Activated CD4-positive, alpha-beta T cell treated with anti-CD3 and anti-CD28 coated beads, Interleukin-2, amount 50 U/mL, for 48 hours (primary cell): ENCODE measurements at regions not wholly inside any gene's neighbourhood (a gene's known extent, or its start where the extent isn't known, plus 50 kb on each side); places are given as distances from the start of the nearest gene placed in this dataset.
"Not testable (repeated sequence)": the region's sequence is repeated elsewhere in the genome, so short reads cannot be mapped to it uniquely, and the experiment has no call there.

Experiments used
- DNase-seq, 2 experiments: peaks; one replicate each; pipeline ENCODE4 v3.0.0-alpha.2; 2020

GRCh38 chr22:48937032-48937639, 890.5 kb downstream of the BRD1 start:
- DNase-seq, result no peak

DNA sequence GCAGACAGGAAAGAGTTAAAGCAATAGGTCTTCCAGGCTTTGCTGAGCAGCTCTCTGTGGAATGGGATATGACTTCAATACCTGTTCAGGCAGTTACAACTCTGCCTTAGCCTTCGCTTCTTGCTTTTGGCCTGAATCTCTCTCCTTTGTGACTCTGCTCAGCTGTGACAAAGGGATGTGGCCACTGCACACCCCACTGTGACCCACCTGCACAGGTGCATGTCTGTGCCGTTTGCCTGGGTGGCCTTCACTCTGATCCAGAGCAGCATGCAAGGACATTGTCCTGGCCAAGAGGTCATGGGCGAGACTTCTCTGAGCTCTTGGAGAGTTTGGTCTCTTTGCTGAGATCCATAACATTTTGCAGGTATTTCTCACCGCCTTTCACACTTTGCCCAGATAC, 891.3 kb downstream of the BRD1 start:
- no peak for DNase-seq

- no peak for DNase-seq
Observed at GRCh38 chr22:48934446-48934845, 893.2 kb downstream of the BRD1 start.

GRCh38 chr22:48931452-48931851, 896.2 kb downstream of the BRD1 start:
- DNase-seq, result no peak

DNA sequence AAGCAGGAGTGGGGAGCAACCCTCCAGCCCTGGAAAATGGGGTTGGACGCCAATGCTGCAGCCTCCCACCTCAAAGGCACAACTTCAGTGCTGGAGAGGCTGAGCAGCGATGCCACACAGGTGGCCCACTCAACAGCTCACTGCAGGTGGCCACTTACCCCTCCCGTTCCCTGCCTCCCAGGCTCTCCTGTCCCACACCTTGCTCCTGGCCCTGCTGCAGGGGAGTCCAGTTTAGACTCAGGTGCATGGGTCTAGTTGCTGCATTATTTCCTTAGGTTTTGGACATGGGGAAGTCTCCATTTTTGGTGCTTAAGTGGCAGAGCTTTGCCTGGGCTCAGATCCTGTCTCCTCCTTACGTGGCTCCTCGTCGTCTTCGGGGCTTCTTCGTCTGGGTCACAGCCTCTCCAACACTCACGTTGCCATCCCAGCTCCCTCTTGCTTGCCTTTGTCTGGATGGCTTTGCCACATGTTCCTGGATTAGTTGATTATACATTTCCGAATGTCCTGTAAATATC, 898.3 kb downstream of the BRD1 start:
- no peak for DNase-seq

DNA sequence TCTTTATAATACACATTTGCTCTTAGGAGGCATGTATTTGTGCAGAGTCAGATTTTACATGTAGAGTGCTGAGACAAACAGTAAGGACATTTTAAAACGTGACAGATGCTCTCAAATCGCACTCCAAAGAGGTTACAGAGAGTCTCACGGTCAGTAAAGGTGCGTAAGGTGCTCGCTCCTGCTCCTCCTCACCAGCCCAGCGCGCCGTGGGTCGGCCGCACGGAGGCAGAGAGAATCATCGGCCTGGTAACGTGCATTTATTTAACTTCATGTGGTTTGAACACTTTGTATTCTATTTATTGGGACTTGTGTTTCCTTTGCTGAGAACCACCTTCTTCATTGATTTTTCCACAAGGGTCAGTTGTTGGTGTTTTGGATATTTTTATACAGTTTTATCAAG, 900.1 kb downstream of the BRD1 start:
- no peak for DNase-seq

DNA sequence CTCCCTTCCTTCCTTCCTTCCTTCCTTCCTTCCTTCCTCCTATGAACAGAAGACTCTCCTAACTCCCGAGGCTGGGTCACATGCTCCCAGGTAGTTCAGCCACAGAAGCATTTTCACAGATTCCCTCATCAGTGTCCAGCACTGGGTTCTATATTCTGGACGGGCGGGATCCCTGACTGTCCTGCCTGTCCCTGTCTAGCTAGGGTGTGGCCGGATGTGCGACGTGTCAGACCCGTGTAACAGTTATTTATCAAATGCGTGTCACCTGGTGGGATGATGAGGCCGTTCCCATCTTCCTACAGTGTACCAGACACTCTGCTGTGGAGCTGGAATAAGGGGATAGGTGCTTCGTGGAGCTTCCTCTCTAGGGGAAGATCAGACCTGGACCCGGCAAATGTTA, 901.0 kb downstream of the BRD1 start:
- no peak for DNase-seq

DNA sequence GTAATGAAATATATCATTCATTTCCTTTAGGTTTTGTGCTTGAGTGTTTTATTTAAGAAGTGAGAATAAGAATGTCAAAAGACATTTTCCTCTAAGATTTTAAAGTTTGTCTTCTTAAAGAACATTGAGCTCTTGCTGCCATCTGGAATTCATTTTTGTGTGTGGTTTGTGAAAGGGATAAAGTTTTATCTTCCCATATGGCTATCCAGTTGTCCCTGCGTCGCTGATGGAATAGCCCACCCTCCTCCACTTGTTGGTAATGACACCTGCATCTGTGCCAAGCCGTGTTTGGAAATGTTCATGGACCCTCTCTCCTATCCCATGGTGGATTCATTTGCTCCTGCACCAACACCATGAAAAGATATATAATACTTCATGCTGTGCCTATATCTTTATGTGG, 901.5 kb downstream of the BRD1 start:
- DNase-seq, result no peak

DNA sequence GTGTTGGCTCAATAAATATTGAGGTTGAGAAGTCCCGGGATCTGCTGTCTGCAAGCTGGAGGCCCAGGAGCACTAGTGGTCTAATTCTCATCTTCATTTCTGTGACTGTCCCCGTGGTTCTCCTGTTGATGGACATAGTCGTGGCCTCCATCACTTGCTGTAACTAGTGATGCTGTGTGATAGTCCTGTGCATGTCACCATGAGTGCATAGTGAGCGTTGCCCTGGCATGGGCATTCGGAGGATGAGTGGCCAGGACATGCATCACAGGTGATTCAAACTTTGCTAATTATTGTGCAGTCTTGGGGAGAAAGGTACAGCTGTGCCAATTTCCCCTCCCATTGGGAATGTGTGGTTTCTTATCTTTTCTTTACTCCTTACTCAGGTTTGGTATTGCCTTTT, 902.2 kb downstream of the BRD1 start:
- no peak for DNase-seq

- DNase-seq, result no peak
Observed at GRCh38 chr22:48923996-48924395, 903.7 kb downstream of the BRD1 start.

- no peak for DNase-seq
Observed at GRCh38 chr22:48923165-48923865, 904.4 kb downstream of the BRD1 start.

DNA sequence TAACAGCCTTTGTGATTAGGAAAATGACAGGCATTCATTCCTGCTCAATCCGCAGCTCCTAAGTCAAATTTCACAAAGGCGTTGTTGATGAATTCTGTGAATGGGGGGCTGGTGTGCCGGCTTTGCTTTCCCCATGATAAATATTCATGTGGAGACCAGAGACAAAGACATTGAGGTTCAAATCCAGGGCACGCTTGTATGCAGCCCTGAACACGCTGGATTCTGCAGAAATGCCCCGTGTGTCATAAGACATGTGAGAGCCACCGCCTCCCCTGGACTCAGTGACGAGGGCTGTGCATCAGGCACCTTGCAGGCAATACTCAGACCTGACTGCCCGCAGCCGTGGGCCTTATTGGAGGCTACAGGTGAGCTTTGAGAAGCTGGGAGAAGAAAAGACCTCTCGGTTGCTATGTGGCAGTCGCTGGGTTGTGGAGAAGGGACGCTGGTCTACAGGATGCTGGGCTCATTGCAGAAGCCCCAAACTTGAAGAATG, 906.2 kb downstream of the BRD1 start:
- DNase-seq, result no peak

GRCh38 chr22:48920776-48921241, 906.9 kb downstream of the BRD1 start:
- DNase-seq, result no peak

DNA sequence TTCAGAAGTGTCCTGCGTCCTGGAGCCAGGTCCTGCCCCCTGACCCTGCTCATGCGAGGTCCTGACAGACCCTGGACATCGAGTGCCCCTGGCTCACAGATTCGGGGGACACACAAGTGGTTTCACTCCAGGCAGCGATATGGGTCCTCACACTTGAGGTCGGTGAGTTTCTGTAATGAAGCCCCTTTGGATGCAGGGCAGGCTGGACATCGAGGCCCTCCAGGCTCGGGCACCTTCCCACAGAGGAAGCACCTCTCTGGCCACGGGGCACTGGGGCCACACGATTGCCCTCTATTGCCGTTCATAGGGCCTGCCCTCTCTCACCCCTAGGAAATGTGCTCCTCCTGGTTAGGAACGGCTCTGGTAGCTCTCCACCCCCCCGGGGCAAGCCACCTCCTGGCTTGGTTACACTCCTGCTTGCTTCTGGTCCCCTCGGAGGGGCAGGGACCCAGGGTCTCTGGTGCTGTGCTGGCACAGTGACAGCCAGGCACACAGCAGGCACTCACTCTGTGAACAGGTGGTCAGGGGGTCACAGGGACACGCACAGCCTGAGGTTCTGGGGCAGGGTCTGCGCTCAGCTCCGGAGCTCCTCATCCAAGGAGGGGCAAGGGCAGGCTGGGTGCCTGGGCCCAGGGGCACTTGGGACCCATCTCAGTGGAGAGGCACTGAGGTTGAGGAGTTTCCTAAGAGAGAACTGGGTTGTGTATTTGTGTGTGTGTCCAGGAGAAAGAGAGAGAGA, 907.7 kb downstream of the BRD1 start:
- DNase-seq, result no peak

- DNase-seq, result no peak
Observed at GRCh38 chr22:48919187-48919590, 908.5 kb downstream of the BRD1 start.

GRCh38 chr22:48918585-48919186, 909.0 kb downstream of the BRD1 start:
- DNase-seq, result no peak

DNA sequence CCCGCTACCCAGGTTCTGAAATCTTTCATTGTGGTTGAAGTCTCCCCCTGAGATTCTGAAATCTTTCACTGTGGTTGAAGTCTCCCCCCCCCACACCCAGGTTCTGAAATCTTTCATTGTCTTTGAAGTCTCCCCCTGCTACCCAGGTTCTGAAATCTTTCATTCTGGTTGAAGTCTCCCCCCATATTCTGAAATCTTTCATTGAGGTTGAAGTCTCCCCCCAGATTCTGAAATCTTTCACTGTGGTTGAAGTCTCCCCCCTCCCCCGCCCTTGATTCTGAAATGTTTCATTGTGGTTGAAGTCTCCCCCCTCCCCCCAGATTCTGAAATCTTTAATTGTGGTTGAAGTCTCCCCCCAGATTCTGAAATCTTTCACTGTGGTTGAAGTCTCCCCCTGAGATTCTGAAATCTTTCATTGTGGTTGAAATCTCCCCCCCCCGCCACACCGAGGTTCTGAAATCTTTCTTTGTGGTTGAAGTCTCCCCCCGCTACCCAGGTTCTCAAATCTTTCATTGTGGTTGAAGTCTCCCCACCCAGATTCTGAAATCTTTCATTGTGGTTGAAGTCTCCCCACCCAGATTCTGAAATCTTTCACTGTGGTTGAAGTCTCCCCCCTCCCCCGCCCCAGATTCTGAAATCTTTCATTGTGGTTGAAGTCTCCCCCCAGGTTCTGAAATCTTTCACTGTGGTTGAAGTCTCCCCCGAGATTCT, 915.2 kb downstream of the BRD1 start:
- not testable (repeated sequence) for DNase-seq

DNA sequence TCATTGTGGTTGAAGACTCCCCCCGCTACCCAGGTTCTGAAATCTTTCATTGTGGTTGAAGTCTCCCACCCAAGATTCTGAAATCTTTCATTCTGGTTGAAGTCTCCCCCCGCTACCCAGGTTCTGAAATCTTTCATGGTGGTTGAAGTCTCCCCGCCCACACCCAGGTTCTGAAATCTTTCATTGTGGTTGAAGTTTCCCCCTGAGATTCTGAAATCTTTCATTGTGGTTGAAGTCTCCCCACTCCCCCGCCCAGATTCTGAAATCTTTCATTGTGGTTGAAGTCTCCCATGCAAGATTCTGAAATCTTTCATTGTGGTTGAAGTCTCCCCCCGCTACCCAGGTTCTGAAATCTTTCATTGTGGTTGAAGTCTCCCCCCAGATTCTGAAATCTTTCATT, 916.0 kb downstream of the BRD1 start:
- peak in 1 of 2 experiments; percentile 38 for DNase-seq

DNA sequence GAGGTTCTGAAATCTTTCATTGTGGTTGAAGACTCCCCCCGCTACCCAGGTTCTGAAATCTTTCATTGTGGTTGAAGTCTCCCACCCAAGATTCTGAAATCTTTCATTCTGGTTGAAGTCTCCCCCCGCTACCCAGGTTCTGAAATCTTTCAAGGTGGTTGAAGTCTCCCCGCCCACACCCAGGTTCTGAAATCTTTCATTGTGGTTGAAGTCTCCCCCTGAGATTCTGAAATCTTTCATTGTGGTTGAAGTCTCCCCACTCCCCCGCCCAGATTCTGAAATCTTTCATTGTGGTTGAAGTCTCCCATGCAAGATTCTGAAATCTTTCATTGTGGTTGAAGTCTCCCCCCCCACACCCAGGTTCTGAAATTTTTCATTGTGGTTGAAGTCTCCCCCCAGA, 916.6 kb downstream of the BRD1 start:
- not testable (repeated sequence) for DNase-seq

- no peak for DNase-seq
Observed at GRCh38 chr22:48908547-48908946, 919.1 kb downstream of the BRD1 start.

GRCh38 chr22:48907591-48907990, 920.1 kb downstream of the BRD1 start:
- no peak for DNase-seq

- DNase-seq, result no peak
Observed at GRCh38 chr22:48906216-48906835, 921.3 kb downstream of the BRD1 start.
